ENCODE measurements at regions not wholly inside any gene's neighbourhood (a gene's known extent, or its start where the extent isn't known, plus 50 kb on each side); places are given as distances from the start of the nearest gene placed in this dataset.

DNA sequence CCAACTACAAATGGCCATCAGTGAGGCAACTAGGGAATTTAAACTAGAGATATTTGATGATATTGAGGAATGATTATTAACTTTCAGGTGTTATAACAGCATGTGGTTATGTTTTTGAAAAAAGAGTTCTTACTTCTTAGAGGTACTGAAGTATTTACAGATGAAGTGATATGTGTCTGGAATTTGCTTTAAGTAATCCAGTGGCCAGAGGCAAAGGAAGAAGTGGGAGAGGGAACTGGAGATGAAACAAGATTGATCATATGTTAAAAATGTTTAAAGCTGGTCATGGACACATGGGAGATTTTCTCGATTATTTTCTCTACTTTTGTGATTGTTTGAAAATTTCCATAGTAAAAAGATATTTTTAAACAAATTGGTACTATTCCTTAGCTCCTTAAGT is 53.3 kb upstream of the SLCO2A1 start:
- CTCF ChIA-PET, result no interaction called here
- Histone ChIP-seq H3K4ac (ENCODE audit: low read depth, low read length) (no peak overlapping the region), H3K27ac (ENCODE audit: insufficient read depth, low read length) (no peak overlapping the region), H2BK15ac (ENCODE audit: low read depth, low read length) (no peak overlapping the region), H3K56ac (ENCODE audit: extremely low read depth, insufficient read depth, low read length) (no peak overlapping the region), H3K9me3 (ENCODE audit: control insufficient read depth, insufficient read depth, low read length) (peaks cover 6% of the 10 kb centered on the region), H3K4me1 (ENCODE audit: control insufficient read depth, insufficient read depth, low read length) (peaks cover 5% of the 10 kb centered on the region), H2BK120ac (ENCODE audit: low read depth, low read length) (no peak overlapping the region), H2BK5ac (ENCODE audit: low read depth, low read length, poor library complexity, severe bottlenecking) (no peak overlapping the region), H3K18ac (ENCODE audit: low read depth, low read length) (no peak overlapping the region), H4K5ac (ENCODE audit: low read depth, low read length) (no peak overlapping the region), H2BK20ac (ENCODE audit: low read depth, low read length) (no peak overlapping the region), H4K20me1 (ENCODE audit: insufficient read depth, low read length) (no peaks in the 10 kb centered on the region), H3K14ac (replicated peaks; ENCODE audit: low read depth, low read length) (no peak overlapping the region), H3K9ac (ENCODE audit: low read depth, low read length) (no peak overlapping the region), H3K27me3 (ENCODE audit: control insufficient read depth, insufficient read depth, low read length) (no peaks in the 10 kb centered on the region), H2AK9ac (replicated peaks; ENCODE audit: low read depth, low read length, poor library complexity) (no peak overlapping the region), H3K36me3 (ENCODE audit: control insufficient read depth, insufficient read depth, low read length) (no peaks in the 10 kb centered on the region), H2AK5ac (ENCODE audit: low read depth, low read length) (no peak overlapping the region), H3K23ac (ENCODE audit: low read depth, low read length) (no peak overlapping the region), H3K4me3 (ENCODE audit: insufficient read depth, low read depth, low read length) (no peak overlapping the region), H3K4me2 (ENCODE audit: low read depth, low read length) (no peak overlapping the region), H2AFZ (replicated peaks; ENCODE audit: low read length, poor library complexity) (no peak overlapping the region), H3K9me1 (ENCODE audit: insufficient read depth, low read length) (peaks cover 8% of the 10 kb centered on the region), H3K79me1 (ENCODE audit: low read depth in 1 of 2, low read length in 2 of 2) (no peaks in the 10 kb centered on the region), H4K8ac (ENCODE audit: low read depth in 2 of 2, low read length in 2 of 2) (no peak overlapping the region), H4K91ac (ENCODE audit: insufficient read depth, low read depth, low read length) (no peak overlapping the region)
- no peak for TF ChIP-seq CHD1 (IDR thresholded peaks at IDR 0.05; ENCODE audit: low read depth, low read length)
- no peak for TF ChIP-seq POLR2A (IDR thresholded peaks at IDR 0.05; ENCODE audit: low read depth, low read length)
- TF ChIP-seq RFX5 (IDR thresholded peaks at IDR 0.05; ENCODE audit: low read depth, low read length), result no peak
- TF ChIP-seq, protein P1, sequence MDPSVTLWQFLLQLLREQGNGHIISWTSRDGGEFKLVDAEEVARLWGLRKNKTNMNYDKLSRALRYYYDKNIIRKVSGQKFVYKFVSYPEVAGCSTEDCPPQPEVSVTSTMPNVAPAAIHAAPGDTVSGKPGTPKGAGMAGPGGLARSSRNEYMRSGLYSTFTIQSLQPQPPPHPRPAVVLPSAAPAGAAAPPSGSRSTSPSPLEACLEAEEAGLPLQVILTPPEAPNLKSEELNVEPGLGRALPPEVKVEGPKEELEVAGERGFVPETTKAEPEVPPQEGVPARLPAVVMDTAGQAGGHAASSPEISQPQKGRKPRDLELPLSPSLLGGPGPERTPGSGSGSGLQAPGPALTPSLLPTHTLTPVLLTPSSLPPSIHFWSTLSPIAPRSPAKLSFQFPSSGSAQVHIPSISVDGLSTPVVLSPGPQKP (IDR thresholded peaks at IDR 0.05; ENCODE audit: borderline replicate concordance, low read depth, low read length), result no peak
- TF ChIP-seq CEBPB (IDR thresholded peaks at IDR 0.05; ENCODE audit: low read depth, low read length), result no peak
- TF ChIP-seq MXI1 (IDR thresholded peaks at IDR 0.05; ENCODE audit: borderline replicate concordance, low read depth, low read length), result no peak
- no peak for TF ChIP-seq MAFK (IDR thresholded peaks at IDR 0.05; ENCODE audit: low read depth, low read length)
- TF ChIP-seq RCOR1 (IDR thresholded peaks at IDR 0.05; ENCODE audit: insufficient replicate concordance, low read length), result no peak
- no peak for TF ChIP-seq FOS (IDR thresholded peaks at IDR 0.05; ENCODE audit: low read depth, low read length)
- TF ChIP-seq, protein P2, sequence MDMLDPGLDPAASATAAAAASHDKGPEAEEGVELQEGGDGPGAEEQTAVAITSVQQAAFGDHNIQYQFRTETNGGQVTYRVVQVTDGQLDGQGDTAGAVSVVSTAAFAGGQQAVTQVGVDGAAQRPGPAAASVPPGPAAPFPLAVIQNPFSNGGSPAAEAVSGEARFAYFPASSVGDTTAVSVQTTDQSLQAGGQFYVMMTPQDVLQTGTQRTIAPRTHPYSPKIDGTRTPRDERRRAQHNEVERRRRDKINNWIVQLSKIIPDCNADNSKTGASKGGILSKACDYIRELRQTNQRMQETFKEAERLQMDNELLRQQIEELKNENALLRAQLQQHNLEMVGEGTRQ (IDR thresholded peaks at IDR 0.05; ENCODE audit: low read depth, low read length), result no peak
- no peak for TF ChIP-seq NFE2L2 (IDR thresholded peaks at IDR 0.05; ENCODE audit: low read depth, low read length)
- TF ChIP-seq RAD21 (IDR thresholded peaks at IDR 0.05; ENCODE audit: low read length), result no peak
- TF ChIP-seq, protein P3, sequence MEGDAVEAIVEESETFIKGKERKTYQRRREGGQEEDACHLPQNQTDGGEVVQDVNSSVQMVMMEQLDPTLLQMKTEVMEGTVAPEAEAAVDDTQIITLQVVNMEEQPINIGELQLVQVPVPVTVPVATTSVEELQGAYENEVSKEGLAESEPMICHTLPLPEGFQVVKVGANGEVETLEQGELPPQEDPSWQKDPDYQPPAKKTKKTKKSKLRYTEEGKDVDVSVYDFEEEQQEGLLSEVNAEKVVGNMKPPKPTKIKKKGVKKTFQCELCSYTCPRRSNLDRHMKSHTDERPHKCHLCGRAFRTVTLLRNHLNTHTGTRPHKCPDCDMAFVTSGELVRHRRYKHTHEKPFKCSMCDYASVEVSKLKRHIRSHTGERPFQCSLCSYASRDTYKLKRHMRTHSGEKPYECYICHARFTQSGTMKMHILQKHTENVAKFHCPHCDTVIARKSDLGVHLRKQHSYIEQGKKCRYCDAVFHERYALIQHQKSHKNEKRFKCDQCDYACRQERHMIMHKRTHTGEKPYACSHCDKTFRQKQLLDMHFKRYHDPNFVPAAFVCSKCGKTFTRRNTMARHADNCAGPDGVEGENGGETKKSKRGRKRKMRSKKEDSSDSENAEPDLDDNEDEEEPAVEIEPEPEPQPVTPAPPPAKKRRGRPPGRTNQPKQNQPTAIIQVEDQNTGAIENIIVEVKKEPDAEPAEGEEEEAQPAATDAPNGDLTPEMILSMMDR (conservative IDR thresholded peaks at IDR 0.05; ENCODE audit: low read depth, low read length), result no peak
- TF ChIP-seq BHLHE40 (IDR thresholded peaks at IDR 0.05; ENCODE audit: low read depth, low read length), result no peak
- TF ChIP-seq SMC3 (IDR thresholded peaks at IDR 0.05; ENCODE audit: low read depth, low read length), result no peak
- no peak for TF ChIP-seq MAZ (IDR thresholded peaks at IDR 0.05; ENCODE audit: borderline replicate concordance, low read depth, low read length)
- ATAC-seq (ENCODE audit: low read depth), result no peak
- no peak for DNase-seq
- intact Hi-C loops (cut with micrococcal nuclease), result no loop called here
- no CpG with 5 or more reads among the region's 1 CpG for WGBS, 2 experiments (ENCODE audit: extremely low coverage in 2 of 2, insufficient read length in 1 of 2)
- in situ Hi-C loops (cut with MboI; ENCODE audit: low sequenced_read_pairs), result no loop called here
- dilution Hi-C loops (cut with HindIII; ENCODE audit: low sequenced_read_pairs, unreplicated experiment), result no loop called here
- POLR2A ChIA-PET (ENCODE audit: unreplicated experiment), result interaction anchor here (0.5 kb wide), 1 partner anchor 297 kb away, joined by 3 read pairs; no protein-coding TSS in a partner anchor
- no TSS peak for BruUV-seq (replicated peaks)

Measured in IMR-90 (cell line).